Liver (tissue), 3 donors: ENCODE measurements at regions not wholly inside any gene's neighbourhood (a gene's known extent, or its start where the extent isn't known, plus 50 kb on each side); places are given as distances from the start of the nearest gene placed in this dataset.

Experiments
- ATF3 ChIP-seq: IDR thresholded peaks from 2 replicates; pipeline ENCODE4 v1.6.1; 2016; ENCODE audit warnings: antibody characterized with exemption
- CTCF ChIP-seq: fragments of 150-350 bp; IDR thresholded peaks from 2 replicates; pipeline ENCODE4 v1.5.1; 2017; ENCODE audit warnings: improper control_type of control experiment, low read depth, low read length; ENCODE audit not compliant: missing input control
- GABPA ChIP-seq, 2 donors: IDR thresholded peaks in 1 of 2; conservative IDR thresholded peaks in 1 of 2; 2 replicates each; pipeline ENCODE4 v1.6.1; 2016; ENCODE audit warnings: antibody characterized with exemption in 2 of 2, mild to moderate bottlenecking in 1 of 2, moderate library complexity in 1 of 2
- JUND ChIP-seq, 2 donors: IDR thresholded peaks; 2 replicates each; pipeline ENCODE4 v1.6.1; 2016; ENCODE audit warnings: antibody characterized with exemption in 2 of 2
- REST ChIP-seq: IDR thresholded peaks from 2 replicates; pipeline ENCODE4 v1.6.1; 2016; ENCODE audit warnings: antibody characterized with exemption, mild to moderate bottlenecking
- RXRA ChIP-seq, 2 donors: IDR thresholded peaks; 2 replicates each; pipeline ENCODE4 v1.6.1; 2017 to 2018; ENCODE audit warnings: antibody characterized with exemption in 2 of 2, mild to moderate bottlenecking in 1 of 2
- SP1 ChIP-seq: IDR thresholded peaks from 2 replicates; pipeline ENCODE4 v1.6.1; 2018; ENCODE audit warnings: antibody characterized with exemption, mild to moderate bottlenecking
- TAF1 ChIP-seq: conservative IDR thresholded peaks from 2 replicates; pipeline ENCODE4 v1.6.1; 2016; ENCODE audit warnings: antibody characterized with exemption, mild to moderate bottlenecking
- YY1 ChIP-seq: IDR thresholded peaks from 2 replicates; pipeline ENCODE4 v1.6.1; 2016; ENCODE audit warnings: antibody characterized with exemption, mild to moderate bottlenecking
- donor health status: healthy.
- donor health status: healthy.

- no peak for TF ChIP-seq CTCF
- TF ChIP-seq REST, result no peak
- no peak for TF ChIP-seq JUND (IDR thresholded peaks at IDR 0.05)
- no peak for TF ChIP-seq ATF3
- no peak for TF ChIP-seq SP1
- TF ChIP-seq TAF1, result no peak
- no peak for TF ChIP-seq GABPA (IDR thresholded peaks at IDR 0.05 in 1 of 2, conservative IDR thresholded peaks at IDR 0.05 in 1 of 2)
- no peak for TF ChIP-seq YY1
- no peak for TF ChIP-seq RXRA (IDR thresholded peaks at IDR 0.05)
Measured at GRCh38 chr13:106095406-106095805, 440.1 kb downstream of the EFNB2 start.
